ENCODE measurements at regions not wholly inside any gene's neighbourhood (a gene's known extent, or its start where the extent isn't known, plus 50 kb on each side); places are given as distances from the start of the nearest gene placed in this dataset.

DNA sequence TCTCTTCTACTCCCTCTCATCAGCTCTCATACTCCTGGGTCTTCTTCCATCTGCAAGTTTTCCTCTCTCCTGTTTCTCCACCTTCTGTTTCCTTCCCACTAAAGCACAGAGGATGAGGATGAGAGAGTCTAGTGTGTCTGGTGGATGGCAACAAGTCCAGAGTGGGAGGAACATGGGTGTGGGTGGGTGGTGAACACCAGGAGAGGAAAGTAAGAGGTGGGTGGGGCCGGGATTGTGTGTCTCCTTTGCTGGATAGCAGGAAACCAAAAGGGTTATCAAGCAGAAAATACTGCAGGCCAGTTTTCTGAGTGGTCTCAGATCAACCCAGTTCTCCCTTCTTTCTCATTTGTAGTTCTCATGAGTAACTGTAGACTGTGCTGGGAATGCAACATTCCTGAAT, 52.9 kb upstream of the EPHB1 start:
- no peak for DNase-seq (ENCODE audit: low read depth in 2 of 2)
- TF ChIP-seq EZH2 (IDR thresholded peaks at IDR 0.05; ENCODE audit: low read length, missing control alignments), result no peak
- TF ChIP-seq, protein P1, sequence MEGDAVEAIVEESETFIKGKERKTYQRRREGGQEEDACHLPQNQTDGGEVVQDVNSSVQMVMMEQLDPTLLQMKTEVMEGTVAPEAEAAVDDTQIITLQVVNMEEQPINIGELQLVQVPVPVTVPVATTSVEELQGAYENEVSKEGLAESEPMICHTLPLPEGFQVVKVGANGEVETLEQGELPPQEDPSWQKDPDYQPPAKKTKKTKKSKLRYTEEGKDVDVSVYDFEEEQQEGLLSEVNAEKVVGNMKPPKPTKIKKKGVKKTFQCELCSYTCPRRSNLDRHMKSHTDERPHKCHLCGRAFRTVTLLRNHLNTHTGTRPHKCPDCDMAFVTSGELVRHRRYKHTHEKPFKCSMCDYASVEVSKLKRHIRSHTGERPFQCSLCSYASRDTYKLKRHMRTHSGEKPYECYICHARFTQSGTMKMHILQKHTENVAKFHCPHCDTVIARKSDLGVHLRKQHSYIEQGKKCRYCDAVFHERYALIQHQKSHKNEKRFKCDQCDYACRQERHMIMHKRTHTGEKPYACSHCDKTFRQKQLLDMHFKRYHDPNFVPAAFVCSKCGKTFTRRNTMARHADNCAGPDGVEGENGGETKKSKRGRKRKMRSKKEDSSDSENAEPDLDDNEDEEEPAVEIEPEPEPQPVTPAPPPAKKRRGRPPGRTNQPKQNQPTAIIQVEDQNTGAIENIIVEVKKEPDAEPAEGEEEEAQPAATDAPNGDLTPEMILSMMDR (conservative IDR thresholded peaks at IDR 0.05 in 1 of 2, IDR thresholded peaks at IDR 0.05 in 1 of 2; ENCODE audit: low read depth in 1 of 2, low read length in 2 of 2), result no peak

GRCh38 chr3:134743006-134743405, 52.1 kb upstream of the EPHB1 start:
- Histone ChIP-seq H3K9ac (ENCODE audit: insufficient read depth, low read length) (no peak overlapping the region), H3K36me3 (ENCODE audit: control insufficient read depth, insufficient read depth, low read length) (no peaks in the 10 kb centered on the region), H4K20me1 (ENCODE audit: control insufficient read depth, extremely low read depth, insufficient read depth, low read length) (no peaks in the 10 kb centered on the region), H2AFZ (ENCODE audit: low read length) (no peak overlapping the region), H3K27ac (ENCODE audit: insufficient read depth, low read length) (no peak overlapping the region), H3K4me1 (ENCODE audit: control insufficient read depth, extremely low read depth, insufficient read depth, low read length) (no peaks in the 10 kb centered on the region), H3K4me2 (ENCODE audit: extremely low read depth, insufficient read depth, low read length) (no peak overlapping the region), H3K4me3 (replicated peaks in 1 of 4; ENCODE audit: control extremely low read depth in 1 of 4, insufficient read depth in 1 of 4, low read depth in 3 of 4, low read length in 4 of 4) (no peak overlapping the region), H3K9me3 (ENCODE audit: control insufficient read depth, insufficient read depth, low read depth, low read length) (no peaks in the 10 kb centered on the region), H3K27me3 (ENCODE audit: control insufficient read depth, insufficient read depth, low read length) (peaks cover 2% of the 10 kb centered on the region), H3K79me2 (ENCODE audit: control insufficient read depth, insufficient read depth, low read length) (no peaks in the 10 kb centered on the region)
- DNase-seq (ENCODE audit: low read depth in 2 of 2), result no peak
- TF ChIP-seq EZH2 (IDR thresholded peaks at IDR 0.05; ENCODE audit: low read length, missing control alignments), result no peak
- TF ChIP-seq, protein P1 (conservative IDR thresholded peaks at IDR 0.05 in 1 of 2, IDR thresholded peaks at IDR 0.05 in 1 of 2; ENCODE audit: low read depth in 1 of 2, low read length in 2 of 2), result no peak

More for the DNA sequence above, 52.9 kb upstream of the EPHB1 start:
- Histone ChIP-seq H3K4me1 (ENCODE audit: control insufficient read depth, extremely low read depth, insufficient read depth, low read length) (no peaks in the 10 kb centered on the region), H2AFZ (ENCODE audit: low read length) (no peak overlapping the region), H3K9me3 (ENCODE audit: control insufficient read depth, insufficient read depth, low read depth, low read length) (no peaks in the 10 kb centered on the region), H3K36me3 (ENCODE audit: control insufficient read depth, insufficient read depth, low read length) (no peaks in the 10 kb centered on the region), H3K4me3 (replicated peaks in 1 of 4; ENCODE audit: control extremely low read depth in 1 of 4, insufficient read depth in 1 of 4, low read depth in 3 of 4, low read length in 4 of 4) (no peak overlapping the region), H3K27me3 (ENCODE audit: control insufficient read depth, insufficient read depth, low read length) (peaks cover 2% of the 10 kb centered on the region), H3K4me2 (ENCODE audit: extremely low read depth, insufficient read depth, low read length) (no peak overlapping the region), H4K20me1 (ENCODE audit: control insufficient read depth, extremely low read depth, insufficient read depth, low read length) (no peaks in the 10 kb centered on the region), H3K79me2 (ENCODE audit: control insufficient read depth, insufficient read depth, low read length) (no peaks in the 10 kb centered on the region), H3K9ac (ENCODE audit: insufficient read depth, low read length) (no peak overlapping the region), H3K27ac (ENCODE audit: insufficient read depth, low read length) (no peak overlapping the region)

All from fibroblast of lung (primary cell).